HK-2 (cell line): ENCODE measurements at regions not wholly inside any gene's neighbourhood (a gene's known extent, or its start where the extent isn't known, plus 50 kb on each side); places are given as distances from the start of the nearest gene placed in this dataset.
"Not testable (repeated sequence)": the region's sequence is repeated elsewhere in the genome, so short reads cannot be mapped to it uniquely, and the experiment has no call there.

ENCODE experiments used
- DNase-seq: peaks from one replicate; pipeline ENCODE4 v3.0.0-alpha.2; 2018; ENCODE audit not compliant: unreplicated experiment

GRCh38 chr12:123061441-123062205, 81.1 kb downstream of the ARL6IP4 start:
- no peak for DNase-seq

- DNase-seq, result no peak
These were observed 79.0 kb downstream of the ARL6IP4 start for GRCh38 chr12:123059500-123059899.

- DNase-seq, result no peak
These were observed 78.5 kb downstream of the ARL6IP4 start for GRCh38 chr12:123058980-123059379.

- no peak for DNase-seq
These were observed 78.0 kb downstream of the ARL6IP4 start for GRCh38 chr12:123058481-123058880.

- peak; percentile 67 for DNase-seq
These were observed 77.2 kb downstream of the ARL6IP4 start for GRCh38 chr12:123057513-123058265.

- no peak for DNase-seq
These were observed 76.2 kb downstream of the ARL6IP4 start for GRCh38 chr12:123056709-123057108.

- DNase-seq, result peak; percentile 37
These were observed 75.6 kb downstream of the ARL6IP4 start for GRCh38 chr12:123056053-123056452.

GRCh38 chr12:123055281-123055766, 74.8 kb downstream of the ARL6IP4 start:
- no peak for DNase-seq

GRCh38 chr12:123054371-123054770, 73.9 kb downstream of the ARL6IP4 start:
- DNase-seq, result no peak

GRCh38 chr12:123051556-123051955, 71.1 kb downstream of the ARL6IP4 start:
- no peak for DNase-seq

GRCh38 chr12:123050913-123051312, 70.4 kb downstream of the ARL6IP4 start:
- no peak for DNase-seq

GRCh38 chr12:123050331-123050831, 69.9 kb downstream of the ARL6IP4 start:
- no peak for DNase-seq

GRCh38 chr12:123049398-123050240, 69.1 kb downstream of the ARL6IP4 start:
- no peak for DNase-seq

GRCh38 chr12:123047892-123048291, 67.4 kb downstream of the ARL6IP4 start:
- not testable (repeated sequence) for DNase-seq

GRCh38 chr12:123047289-123047688, 66.8 kb downstream of the ARL6IP4 start:
- no peak for DNase-seq

GRCh38 chr12:123046431-123046830, 66.0 kb downstream of the ARL6IP4 start:
- no peak for DNase-seq

- no peak for DNase-seq
These were observed 65.2 kb downstream of the ARL6IP4 start for GRCh38 chr12:123045678-123046077.

GRCh38 chr12:123044351-123044750, 63.9 kb downstream of the ARL6IP4 start:
- DNase-seq, result no peak

GRCh38 chr12:123043536-123044001, 63.1 kb downstream of the ARL6IP4 start:
- peak; percentile 90 for DNase-seq

GRCh38 chr12:123042833-123043232, 62.4 kb downstream of the ARL6IP4 start:
- no peak for DNase-seq

- no peak for DNase-seq
These were observed 61.6 kb downstream of the ARL6IP4 start for GRCh38 chr12:123041811-123042655.
